GM18511 (cell line): ENCODE measurements at regions not wholly inside any gene's neighbourhood (a gene's known extent, or its start where the extent isn't known, plus 50 kb on each side); places are given as distances from the start of the nearest gene placed in this dataset.
"Not testable (repeated sequence)": the region's sequence is repeated elsewhere in the genome, so short reads cannot be mapped to it uniquely, and the experiment has no call there.

Experiments
- ATAC-seq: cut with Tn5 transposase; IDR thresholded peaks from one replicate; pipeline ENCODE4 v1.9.1; 2021; ENCODE audit warnings: mild to moderate bottlenecking, moderate library complexity; ENCODE audit not compliant: unreplicated experiment

- ATAC-seq: no peak
Measured at GRCh38 chr6:166809721-166810120, 146.6 kb downstream of the RNASET2 start.

GRCh38 chr6:166806962-166807757 is 149.2 kb downstream of the RNASET2 start:
- ATAC-seq: no peak

GRCh38 chr6:166806217-166806838 is 150.0 kb downstream of the RNASET2 start:
- no peak for ATAC-seq

GRCh38 chr6:166803471-166803870 is 152.9 kb downstream of the RNASET2 start:
- ATAC-seq: no peak

- ATAC-seq: no peak
Measured at GRCh38 chr6:166802401-166802800, 153.9 kb downstream of the RNASET2 start.

- ATAC-seq: no peak
Measured at GRCh38 chr6:166800137-166800536, 156.2 kb downstream of the RNASET2 start.

- ATAC-seq: no peak
Measured at GRCh38 chr6:166798652-166799051, 157.7 kb downstream of the RNASET2 start.

GRCh38 chr6:166796610-166797009 is 159.7 kb downstream of the RNASET2 start:
- no peak for ATAC-seq

- ATAC-seq: no peak
Measured at GRCh38 chr6:166795879-166796278, 160.5 kb downstream of the RNASET2 start.

GRCh38 chr6:166790808-166791207 is 163.8 kb upstream of the RPS6KA2 start:
- not testable (repeated sequence) for ATAC-seq

GRCh38 chr6:166788846-166789529 is 161.9 kb upstream of the RPS6KA2 start:
- not testable (repeated sequence) for ATAC-seq

GRCh38 chr6:166786704-166787293 is 159.7 kb upstream of the RPS6KA2 start:
- no peak for ATAC-seq

GRCh38 chr6:166785131-166785530 is 158.1 kb upstream of the RPS6KA2 start:
- no peak for ATAC-seq

GRCh38 chr6:166784691-166785090 is 157.6 kb upstream of the RPS6KA2 start:
- no peak for ATAC-seq

GRCh38 chr6:166782520-166782919 is 155.5 kb upstream of the RPS6KA2 start:
- no peak for ATAC-seq

GRCh38 chr6:166781331-166781730 is 154.3 kb upstream of the RPS6KA2 start:
- no peak for ATAC-seq

- no peak for ATAC-seq
Measured at GRCh38 chr6:166779963-166780683, 153.1 kb upstream of the RPS6KA2 start.

GRCh38 chr6:166779381-166779780 is 152.3 kb upstream of the RPS6KA2 start:
- ATAC-seq: no peak

GRCh38 chr6:166778776-166779175 is 151.7 kb upstream of the RPS6KA2 start:
- no peak for ATAC-seq

GRCh38 chr6:166778046-166778445 is 151.0 kb upstream of the RPS6KA2 start:
- no peak for ATAC-seq

- no peak for ATAC-seq
Measured at GRCh38 chr6:166777096-166777630, 150.1 kb upstream of the RPS6KA2 start.
